ENCODE measurements at regions not wholly inside any gene's neighbourhood (a gene's known extent, or its start where the extent isn't known, plus 50 kb on each side); places are given as distances from the start of the nearest gene placed in this dataset.
"Not testable (repeated sequence)": the region's sequence is repeated elsewhere in the genome, so short reads cannot be mapped to it uniquely, and the experiment has no call there.

DNA sequence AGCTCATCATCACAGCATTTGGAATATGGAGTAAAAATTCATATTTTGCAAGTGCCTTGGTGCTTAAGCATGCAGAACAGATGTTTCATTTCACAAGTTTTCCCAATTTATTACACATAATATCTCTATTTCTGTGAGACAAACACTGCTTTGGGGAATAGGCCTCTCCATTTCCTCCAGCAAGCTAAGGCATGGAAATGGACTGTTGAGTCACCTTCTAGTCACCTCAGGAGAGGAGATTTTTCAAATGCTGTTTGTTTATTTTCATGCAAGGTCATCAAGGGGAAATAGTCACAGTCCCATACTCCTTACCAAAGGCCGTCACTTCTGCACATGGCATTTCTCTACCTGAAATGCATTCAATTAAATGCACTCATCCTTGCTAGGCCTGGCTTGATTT, 57.4 kb upstream of the NUTM2D start:
- not testable (repeated sequence) for DNase-seq

DNA sequence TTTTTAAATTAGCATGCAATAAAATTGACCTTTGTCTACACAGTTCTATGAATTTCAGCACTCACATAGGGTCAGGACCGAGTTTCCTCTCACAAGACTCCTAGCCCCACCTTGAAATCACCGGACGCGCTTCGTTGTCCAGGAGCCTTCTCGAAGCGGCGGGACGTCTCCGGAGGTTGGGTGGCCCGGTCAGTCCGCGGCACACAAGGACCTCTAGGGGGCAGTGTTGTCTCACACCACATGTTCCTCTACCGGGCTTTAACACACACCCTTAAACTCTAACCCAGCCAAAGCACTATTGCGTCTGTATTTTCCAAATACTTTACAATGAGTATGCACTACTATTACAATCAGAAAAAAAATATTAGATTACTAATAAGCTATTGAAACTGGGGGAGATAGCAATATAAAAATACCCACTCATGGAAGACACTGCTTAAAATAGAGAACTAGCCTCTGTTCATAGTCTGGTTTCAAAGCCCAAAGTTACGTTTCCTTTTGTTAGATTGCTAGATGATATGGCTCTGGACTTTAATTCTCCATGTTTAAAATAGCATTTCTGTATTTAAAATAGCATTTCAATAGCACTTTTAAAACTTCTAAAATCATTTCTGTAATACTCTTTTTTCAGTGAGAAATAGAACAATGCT, 56.0 kb upstream of the NUTM2D start:
- peak; percentile 35 for DNase-seq

DNA sequence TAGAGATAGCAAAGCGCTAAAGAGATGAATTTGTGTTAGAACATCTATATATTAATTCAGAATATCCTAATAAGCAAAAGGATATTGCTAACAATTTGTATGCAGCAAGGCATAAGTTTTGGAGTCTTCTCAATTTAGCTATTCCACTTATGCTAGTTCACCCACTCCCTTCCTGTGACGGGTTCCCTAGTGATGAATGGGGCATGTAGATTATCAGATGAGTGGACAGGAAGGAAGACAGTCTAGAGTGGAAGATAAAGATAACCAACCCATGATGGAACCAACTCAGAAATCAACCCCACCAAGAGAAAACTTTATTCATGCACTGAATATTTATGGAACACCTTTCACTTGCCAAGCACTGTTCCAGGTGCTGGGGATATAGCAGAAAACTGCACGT, 55.4 kb upstream of the NUTM2D start:
- not testable (repeated sequence) for DNase-seq

DNA sequence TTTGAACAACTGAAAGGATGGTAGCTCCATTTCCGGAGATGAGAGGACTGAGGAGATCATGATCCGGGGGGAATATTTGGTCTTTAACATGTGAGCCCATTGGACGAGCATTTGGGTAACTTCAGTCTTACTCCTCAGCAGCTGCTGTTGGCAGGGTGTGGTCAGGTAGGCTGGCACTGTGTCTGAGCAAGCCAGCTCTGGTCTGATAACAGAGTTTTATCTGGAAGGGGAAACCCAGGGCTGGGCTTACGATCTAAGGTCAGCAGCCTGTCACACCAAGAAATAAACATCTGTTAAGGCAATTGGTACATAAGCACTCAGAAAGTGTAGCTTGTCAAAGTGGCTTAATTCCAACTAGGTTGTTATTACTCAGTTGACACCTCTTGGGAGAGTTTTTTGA, 53.8 kb upstream of the NUTM2D start:
- DNase-seq, result not testable (repeated sequence)

DNA sequence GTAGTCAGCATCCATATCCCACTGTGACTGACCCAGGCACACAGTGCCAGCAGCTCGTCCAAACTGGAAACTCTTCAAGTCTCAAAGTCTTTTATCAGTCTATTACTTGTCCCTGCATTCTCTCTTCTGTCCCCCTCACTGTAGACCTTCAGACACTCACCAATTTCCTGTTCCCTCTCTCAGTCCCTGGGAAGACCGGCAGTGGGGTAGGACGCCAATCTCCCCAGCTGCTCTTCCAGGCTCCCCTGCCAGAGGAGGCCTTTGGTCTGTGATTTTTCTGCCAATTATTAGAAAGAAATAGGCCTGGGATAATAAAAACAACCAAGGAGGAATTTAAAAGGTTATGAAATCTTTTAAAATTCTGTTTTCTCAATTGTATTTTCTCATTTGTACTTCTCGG, 50.9 kb upstream of the NUTM2D start:
- not testable (repeated sequence) for DNase-seq

Data from stimulated activated CD4-positive, alpha-beta T cell treated with anti-CD3 and anti-CD28 coated beads, Interleukin-1b, Interleukin-23, amount 100 ng/mL, for 48 hours (primary cell).